ENCODE measurements at regions not wholly inside any gene's neighbourhood (a gene's known extent, or its start where the extent isn't known, plus 50 kb on each side); places are given as distances from the start of the nearest gene placed in this dataset.

GRCh38 chr3:102140116-102140515 lies 290.8 kb downstream of the NFKBIZ start:
- TF ChIP-seq CTCF (IDR thresholded peaks at IDR 0.05 in 4 of 5, conservative IDR thresholded peaks at IDR 0.05 in 1 of 5) (no peak), POLR2A (IDR thresholded peaks at IDR 0.05) (no peak)

Measured in gastrocnemius medialis (tissue), 4 donors.